ENCODE measurements at regions not wholly inside any gene's neighbourhood (a gene's known extent, or its start where the extent isn't known, plus 50 kb on each side); places are given as distances from the start of the nearest gene placed in this dataset.

- Histone ChIP-seq H3K9me3 (no peaks in the 10 kb centered on the region), H3K27me3 (no peaks in the 10 kb centered on the region), H3K4me3 (no peak overlapping the region), H3K27ac (peak overlapping the region; percentile 14 to 48), H3K36me3 (no peaks in the 10 kb centered on the region), H3K4me1 (no peaks in the 10 kb centered on the region)
- TF ChIP-seq POLR2AphosphoS5 (IDR thresholded peaks at IDR 0.05), result no peak
- TF ChIP-seq, protein P1, sequence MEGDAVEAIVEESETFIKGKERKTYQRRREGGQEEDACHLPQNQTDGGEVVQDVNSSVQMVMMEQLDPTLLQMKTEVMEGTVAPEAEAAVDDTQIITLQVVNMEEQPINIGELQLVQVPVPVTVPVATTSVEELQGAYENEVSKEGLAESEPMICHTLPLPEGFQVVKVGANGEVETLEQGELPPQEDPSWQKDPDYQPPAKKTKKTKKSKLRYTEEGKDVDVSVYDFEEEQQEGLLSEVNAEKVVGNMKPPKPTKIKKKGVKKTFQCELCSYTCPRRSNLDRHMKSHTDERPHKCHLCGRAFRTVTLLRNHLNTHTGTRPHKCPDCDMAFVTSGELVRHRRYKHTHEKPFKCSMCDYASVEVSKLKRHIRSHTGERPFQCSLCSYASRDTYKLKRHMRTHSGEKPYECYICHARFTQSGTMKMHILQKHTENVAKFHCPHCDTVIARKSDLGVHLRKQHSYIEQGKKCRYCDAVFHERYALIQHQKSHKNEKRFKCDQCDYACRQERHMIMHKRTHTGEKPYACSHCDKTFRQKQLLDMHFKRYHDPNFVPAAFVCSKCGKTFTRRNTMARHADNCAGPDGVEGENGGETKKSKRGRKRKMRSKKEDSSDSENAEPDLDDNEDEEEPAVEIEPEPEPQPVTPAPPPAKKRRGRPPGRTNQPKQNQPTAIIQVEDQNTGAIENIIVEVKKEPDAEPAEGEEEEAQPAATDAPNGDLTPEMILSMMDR (IDR thresholded peaks at IDR 0.05), result no peak
- TF ChIP-seq POLR2A (IDR thresholded peaks at IDR 0.05), result no peak
- no peak for DNase-seq (ENCODE audit: low spot score in 2 of 2)
- intact Hi-C loops (cut with DNase I; ENCODE audit: low total_unique reads), result no loop called here
Observed at GRCh38 chr1:116265931-116266863, 106.8 kb upstream of the ATP1A1 start.

- Histone ChIP-seq H3K27ac (peak overlapping the region; percentile 14 to 91), H3K27me3 (no peaks in the 10 kb centered on the region), H3K4me1 (no peaks in the 10 kb centered on the region), H3K4me3 (no peak overlapping the region), H3K9me3 (no peaks in the 10 kb centered on the region), H3K36me3 (no peaks in the 10 kb centered on the region)
- TF ChIP-seq, protein P1 (IDR thresholded peaks at IDR 0.05), result no peak
- TF ChIP-seq POLR2AphosphoS5 (IDR thresholded peaks at IDR 0.05) (no peak), POLR2A (IDR thresholded peaks at IDR 0.05) (no peak)
- DNase-seq (ENCODE audit: low spot score in 2 of 2), result peak in 1 of 2 donors; percentile 56
- intact Hi-C loops (cut with DNase I; ENCODE audit: low total_unique reads), result no loop called here
Observed at GRCh38 chr1:116266864-116267212, 106.2 kb upstream of the ATP1A1 start.

GRCh38 chr1:116268211-116268610 lies 104.8 kb upstream of the ATP1A1 start:
- Histone ChIP-seq H3K36me3 (no peaks in the 10 kb centered on the region), H3K4me1 (no peaks in the 10 kb centered on the region), H3K4me3 (no peak overlapping the region), H3K9me3 (no peaks in the 10 kb centered on the region), H3K27ac (peak overlapping the region; percentile 71 to 91), H3K27me3 (no peaks in the 10 kb centered on the region)
- peak; percentile 94 to 95 for DNase-seq (ENCODE audit: low spot score in 2 of 2)
- TF ChIP-seq POLR2A (IDR thresholded peaks at IDR 0.05), result no peak
- TF ChIP-seq POLR2AphosphoS5 (IDR thresholded peaks at IDR 0.05), result peak; percentile 43 to 64 (median 51)
- intact Hi-C loops (cut with DNase I; ENCODE audit: low total_unique reads), result no loop called here

DNA sequence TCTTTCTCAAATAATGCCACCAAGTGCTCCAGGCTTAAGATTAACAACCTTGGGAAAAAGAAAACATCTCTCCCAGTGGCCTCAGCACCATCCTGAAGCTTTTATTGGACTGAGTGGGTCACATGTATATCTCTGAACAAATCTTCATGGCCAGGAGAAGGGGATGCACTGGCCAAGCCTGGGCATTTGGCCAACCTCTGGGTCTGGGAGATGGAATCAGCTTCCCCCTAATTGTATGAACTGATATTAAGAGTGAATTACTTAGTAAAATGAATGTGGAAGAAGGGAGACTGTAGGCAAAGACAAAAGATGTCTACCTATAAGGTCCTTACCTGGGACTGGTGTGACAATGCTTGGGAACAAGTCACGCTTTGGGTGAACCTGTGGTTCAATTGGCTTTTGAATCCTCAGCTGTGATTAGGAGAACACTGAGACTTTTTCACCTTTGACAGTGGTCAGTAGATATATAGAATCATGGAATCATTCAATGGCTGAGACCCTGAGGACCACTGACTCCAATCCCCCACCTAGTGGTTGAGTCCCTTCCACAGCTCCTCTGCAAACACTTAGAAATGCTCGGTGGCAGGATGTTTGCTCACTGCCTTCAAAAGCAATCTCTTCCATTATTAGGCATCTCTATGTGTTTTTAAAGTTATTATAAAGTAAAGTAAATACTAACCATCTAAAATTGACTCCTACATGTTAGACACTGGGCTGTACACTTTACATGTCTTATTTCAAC lies 102.6 kb upstream of the ATP1A1 start:
- intact Hi-C loops (cut with DNase I; ENCODE audit: low total_unique reads), result no loop called here
- DNase-seq (ENCODE audit: low spot score in 2 of 2), result no peak
- no peak for TF ChIP-seq POLR2A (IDR thresholded peaks at IDR 0.05)
- TF ChIP-seq, protein P1 (IDR thresholded peaks at IDR 0.05), result no peak
- TF ChIP-seq POLR2AphosphoS5 (IDR thresholded peaks at IDR 0.05), result no peak
- Histone ChIP-seq H3K4me1 (no peaks in the 10 kb centered on the region), H3K27me3 (no peaks in the 10 kb centered on the region), H3K36me3 (no peaks in the 10 kb centered on the region), H3K9me3 (no peaks in the 10 kb centered on the region), H3K27ac (no peak overlapping the region), H3K4me3 (no peak overlapping the region)

GRCh38 chr1:116273042-116273783 lies 99.8 kb upstream of the ATP1A1 start:
- intact Hi-C loops (cut with DNase I; ENCODE audit: low total_unique reads), result no loop called here
- no peaks in the 10 kb centered on the region for H3K9me3 ChIP-seq
- H3K4me3 ChIP-seq, result no peak overlapping the region

More at GRCh38 chr1:116273042-116273783, 99.8 kb upstream of the ATP1A1 start:
- Histone ChIP-seq H3K27me3 (no peaks in the 10 kb centered on the region), H3K36me3 (no peaks in the 10 kb centered on the region), H3K4me1 (no peaks in the 10 kb centered on the region), H3K27ac (no peak overlapping the region)
- no peak for DNase-seq (ENCODE audit: low spot score in 2 of 2)
- TF ChIP-seq, protein P1 (IDR thresholded peaks at IDR 0.05), result no peak
- no peak for TF ChIP-seq POLR2A (IDR thresholded peaks at IDR 0.05)
- TF ChIP-seq POLR2AphosphoS5 (IDR thresholded peaks at IDR 0.05), result no peak

Measured in breast epithelium (tissue), 4 donors.